Lung (tissue), 11 donors: ENCODE measurements at regions not wholly inside any gene's neighbourhood (a gene's known extent, or its start where the extent isn't known, plus 50 kb on each side); places are given as distances from the start of the nearest gene placed in this dataset.

Source experiments
- ATAC-seq: fragments of 200-7000 bp; cut with Tn5 transposase; one replicate; pipeline ENCODE4 v1.9.1; 2020; ENCODE audit warnings: moderate number of reproducible peaks; ENCODE audit not compliant: insufficient read depth, low FRiP score
- DNase-seq, 3 donors: peaks; one replicate each; pipeline ENCODE4 v3.0.0-alpha.2; 2013 to 2017
- H3K27ac ChIP-seq, 2 donors: one replicate each; pipeline ENCODE4 v1.5.1; 2013; ENCODE audit warnings: mild to moderate bottlenecking in 2 of 2, moderate library complexity in 2 of 2, control low read depth in 1 of 2, inconsistent platforms in 1 of 2, low read depth in 1 of 2, low read length in 1 of 2
- H3K27me3 ChIP-seq, 3 donors: one replicate each; pipeline ENCODE4 v1.5.1; 2013; ENCODE audit warnings: low read length in 2 of 3; ENCODE audit not compliant: control insufficient read depth in 3 of 3, insufficient read depth in 3 of 3
- H3K36me3 ChIP-seq, 4 donors: one replicate each; pipeline ENCODE4 v1.5.1; 2013; ENCODE audit warnings: low read length in 4 of 4, mild to moderate bottlenecking in 1 of 4, moderate library complexity in 1 of 4; ENCODE audit not compliant: control insufficient read depth in 4 of 4, insufficient read depth in 4 of 4
- H3K4me1 ChIP-seq, 5 donors: one replicate each; pipeline ENCODE4 v1.5.1; 2013; ENCODE audit warnings: low read length in 5 of 5, mild to moderate bottlenecking in 2 of 5, moderate library complexity in 1 of 5; ENCODE audit not compliant: control insufficient read depth in 5 of 5, insufficient read depth in 5 of 5
- H3K4me3 ChIP-seq: one replicate; pipeline ENCODE4 v1.5.1; 2013; ENCODE audit warnings: mild to moderate bottlenecking, control low read depth, moderate library complexity
- H3K9ac ChIP-seq, 2 donors: one replicate each; pipeline ENCODE4 v1.5.1; 2013; ENCODE audit warnings: low read length in 2 of 2, control low read depth in 1 of 2; ENCODE audit not compliant: insufficient read depth in 1 of 2
- H3K9me3 ChIP-seq, 4 donors: one replicate each; pipeline ENCODE4 v1.5.1; 2013; ENCODE audit warnings: low read length in 3 of 4, mild to moderate bottlenecking in 1 of 4, moderate library complexity in 1 of 4; ENCODE audit not compliant: control insufficient read depth in 4 of 4, insufficient read depth in 3 of 4
- WGBS, 2 donors: extraction: QIAGEN DNeasy Blood & Tissue Kit; methylation state at CpG; one replicate each; pipeline ENCODE4 v1.1.7; 2013; 5-methylcytosine and 5-hydroxymethylcytosine counted together
- TF ChIP-seq, protein P1 (sequence below): IDR thresholded peaks from 2 replicates; pipeline ENCODE4 v1.5.1; 2012; ENCODE audit warnings: mild to moderate bottlenecking; ENCODE audit errors: control extremely low read depth, extremely low read depth
- donor health status: control.
- donor health status: control.
- donor health status: Bipolar disorder and iron deficiency.
- donor health status: healthy.
- donor health status: DM: yes; HTN: yes; CAD: no.

DNA sequence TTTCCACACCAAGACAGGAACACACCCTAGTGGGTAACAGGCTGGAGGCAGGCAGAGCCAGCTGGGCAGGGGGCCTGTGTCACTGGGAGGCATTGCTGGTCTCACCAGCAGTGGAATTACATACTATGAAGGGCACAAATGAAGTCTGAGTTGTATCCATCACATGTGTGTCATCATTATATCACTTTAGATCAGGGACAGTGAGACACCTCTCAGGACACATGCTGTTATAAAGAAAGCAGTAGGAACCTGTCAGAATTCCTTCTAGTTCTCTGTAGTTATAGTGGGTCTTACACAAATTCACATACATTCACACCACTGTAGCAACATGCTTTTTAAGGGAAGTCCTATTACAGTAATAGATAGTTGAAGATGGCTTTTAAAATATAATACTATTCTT lies 63.5 kb upstream of the FYN start:
- peaks cover 0 to 2% (median 0%) of the 10 kb centered on the region in 4 donors for H3K9me3 ChIP-seq
- H3K4me1 ChIP-seq = peaks cover 0 to 1% (median 0%) of the 10 kb centered on the region in 5 donors
- no peak for ATAC-seq
- H3K4me3 ChIP-seq = no peak overlapping the region
- H3K9ac ChIP-seq = no peak overlapping the region
- no peak overlapping the region for H3K27ac ChIP-seq
- DNase-seq = no peak
- H3K27me3 ChIP-seq = peaks cover 0 to 2% (median 0%) of the 10 kb centered on the region in 3 donors
- H3K36me3 ChIP-seq = no peaks in the 10 kb centered on the region
- TF ChIP-seq, protein P1, sequence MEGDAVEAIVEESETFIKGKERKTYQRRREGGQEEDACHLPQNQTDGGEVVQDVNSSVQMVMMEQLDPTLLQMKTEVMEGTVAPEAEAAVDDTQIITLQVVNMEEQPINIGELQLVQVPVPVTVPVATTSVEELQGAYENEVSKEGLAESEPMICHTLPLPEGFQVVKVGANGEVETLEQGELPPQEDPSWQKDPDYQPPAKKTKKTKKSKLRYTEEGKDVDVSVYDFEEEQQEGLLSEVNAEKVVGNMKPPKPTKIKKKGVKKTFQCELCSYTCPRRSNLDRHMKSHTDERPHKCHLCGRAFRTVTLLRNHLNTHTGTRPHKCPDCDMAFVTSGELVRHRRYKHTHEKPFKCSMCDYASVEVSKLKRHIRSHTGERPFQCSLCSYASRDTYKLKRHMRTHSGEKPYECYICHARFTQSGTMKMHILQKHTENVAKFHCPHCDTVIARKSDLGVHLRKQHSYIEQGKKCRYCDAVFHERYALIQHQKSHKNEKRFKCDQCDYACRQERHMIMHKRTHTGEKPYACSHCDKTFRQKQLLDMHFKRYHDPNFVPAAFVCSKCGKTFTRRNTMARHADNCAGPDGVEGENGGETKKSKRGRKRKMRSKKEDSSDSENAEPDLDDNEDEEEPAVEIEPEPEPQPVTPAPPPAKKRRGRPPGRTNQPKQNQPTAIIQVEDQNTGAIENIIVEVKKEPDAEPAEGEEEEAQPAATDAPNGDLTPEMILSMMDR = no peak

DNA sequence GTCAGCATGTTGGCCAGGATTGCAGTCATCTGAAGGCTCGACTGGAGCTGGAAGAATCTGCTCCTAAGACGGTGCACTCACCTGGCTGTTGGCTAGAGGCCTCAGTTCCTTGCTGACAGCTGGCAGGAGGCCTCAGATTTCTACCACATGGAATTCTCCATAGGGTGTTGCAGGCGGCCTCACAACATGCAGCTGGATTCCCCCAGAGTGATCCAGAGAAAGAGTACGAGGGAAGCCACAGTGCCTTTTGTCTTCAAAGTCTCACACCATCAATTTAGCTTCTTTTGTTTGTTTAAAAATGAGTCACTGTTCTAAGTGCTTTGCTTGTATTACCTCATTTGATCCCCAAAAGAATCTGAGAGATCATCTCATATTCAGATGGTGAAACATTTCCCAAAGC lies 65.5 kb upstream of the FYN start:
- WGBS, 2 donors = 75 to 83% methylated on average over 4 of the region's 4 CpGs
- DNase-seq (no peak), ATAC-seq (no peak)
- H3K36me3 ChIP-seq = no peaks in the 10 kb centered on the region
- TF ChIP-seq, protein P1 = no peak
- H3K9me3 ChIP-seq = peaks cover 0 to 2% (median 0%) of the 10 kb centered on the region in 4 donors
- no peak overlapping the region for H3K4me3 ChIP-seq
- H3K9ac ChIP-seq = no peak overlapping the region
- peaks cover 0 to 1% (median 0%) of the 10 kb centered on the region in 5 donors for H3K4me1 ChIP-seq
- no peak overlapping the region for H3K27ac ChIP-seq
- H3K27me3 ChIP-seq = peaks cover 0 to 2% (median 0%) of the 10 kb centered on the region in 3 donors

DNA sequence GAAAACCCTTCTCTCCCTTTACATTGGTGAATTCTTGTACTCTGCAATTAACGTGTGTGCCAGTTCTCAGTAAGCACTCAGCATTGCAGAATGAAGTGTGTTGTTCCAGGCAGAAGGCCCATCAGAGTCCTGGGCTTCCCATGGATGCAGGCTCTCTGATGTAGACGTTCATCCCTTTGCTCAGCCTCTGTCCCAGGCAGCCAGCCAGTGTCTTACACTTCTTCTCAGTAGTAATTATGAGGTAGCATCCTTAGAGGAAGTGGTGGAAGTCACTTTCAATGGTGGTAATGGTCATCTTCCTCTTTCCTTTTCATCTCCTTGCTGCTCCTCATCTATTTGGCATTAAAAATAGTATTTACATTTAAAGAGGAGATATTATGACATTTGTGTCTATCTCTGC lies 66.7 kb upstream of the FYN start:
- TF ChIP-seq, protein P1 = no peak
- DNase-seq (no peak), ATAC-seq (no peak)
- Histone ChIP-seq H3K36me3 (no peaks in the 10 kb centered on the region), H3K9me3 (peaks cover 0 to 3% (median 0%) of the 10 kb centered on the region in 4 donors), H3K9ac (no peak overlapping the region), H3K27me3 (peaks cover 0 to 2% (median 0%) of the 10 kb centered on the region in 3 donors), H3K4me1 (peaks cover 0 to 1% (median 0%) of the 10 kb centered on the region in 5 donors), H3K27ac (no peak overlapping the region), H3K4me3 (no peak overlapping the region)
- WGBS, 2 donors = 44 to 45% methylated on average over 2 of the region's 2 CpGs

DNA sequence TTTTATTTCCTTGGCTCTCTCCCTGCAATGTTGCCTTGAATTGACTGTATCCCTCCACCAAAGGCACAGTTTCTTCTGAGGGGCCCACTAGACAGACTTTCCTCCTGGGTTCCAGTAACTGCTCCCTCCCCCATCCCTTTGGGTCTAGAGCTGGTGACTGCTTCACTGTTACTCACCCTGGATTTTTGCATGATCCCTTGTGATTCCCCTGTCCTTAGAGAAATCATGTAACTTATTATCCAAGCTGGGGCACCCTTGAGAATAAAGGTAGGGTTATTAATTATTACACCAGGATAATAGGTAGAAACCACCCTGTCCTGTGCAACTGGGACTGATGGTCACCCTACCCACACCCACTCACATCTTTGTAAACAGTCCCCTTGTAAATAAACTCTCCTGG lies 67.5 kb upstream of the FYN start:
- H3K4me3 ChIP-seq = no peak overlapping the region
- no peak overlapping the region for H3K9ac ChIP-seq
- DNase-seq = no peak
- no peak overlapping the region for H3K27ac ChIP-seq
- peaks cover 0 to 2% (median 0%) of the 10 kb centered on the region in 4 donors for H3K9me3 ChIP-seq
- peaks cover 0 to 2% (median 0%) of the 10 kb centered on the region in 3 donors for H3K27me3 ChIP-seq
- H3K4me1 ChIP-seq = peaks cover 0 to 1% (median 0%) of the 10 kb centered on the region in 5 donors
- TF ChIP-seq, protein P1 = no peak
- ATAC-seq = no peak
- no peaks in the 10 kb centered on the region for H3K36me3 ChIP-seq
